ENCODE measurements at regions not wholly inside any gene's neighbourhood (a gene's known extent, or its start where the extent isn't known, plus 50 kb on each side); places are given as distances from the start of the nearest gene placed in this dataset.

DNA sequence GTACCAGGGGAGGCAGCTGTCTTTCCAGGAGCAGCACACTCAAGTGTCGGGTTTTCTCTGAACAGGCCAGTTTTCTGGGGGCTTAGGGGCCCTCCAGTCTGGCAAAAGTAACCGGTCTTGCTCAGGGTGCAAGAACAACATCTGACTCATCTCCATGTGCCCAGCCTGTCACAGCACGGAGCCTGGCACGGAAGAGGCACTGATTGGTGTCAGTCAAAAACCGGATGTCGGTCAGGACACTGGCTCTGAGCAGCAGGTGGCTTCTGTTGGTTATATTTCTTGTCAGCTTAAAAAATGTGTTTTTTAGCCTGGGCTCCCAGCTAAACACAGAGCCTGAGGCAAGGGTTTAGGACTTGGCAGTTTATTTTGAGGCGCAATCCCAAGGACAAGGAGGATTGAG, 139.9 kb downstream of the FBLN2 start:
- DNase-seq (ENCODE audit: low spot score), result no peak

DNA sequence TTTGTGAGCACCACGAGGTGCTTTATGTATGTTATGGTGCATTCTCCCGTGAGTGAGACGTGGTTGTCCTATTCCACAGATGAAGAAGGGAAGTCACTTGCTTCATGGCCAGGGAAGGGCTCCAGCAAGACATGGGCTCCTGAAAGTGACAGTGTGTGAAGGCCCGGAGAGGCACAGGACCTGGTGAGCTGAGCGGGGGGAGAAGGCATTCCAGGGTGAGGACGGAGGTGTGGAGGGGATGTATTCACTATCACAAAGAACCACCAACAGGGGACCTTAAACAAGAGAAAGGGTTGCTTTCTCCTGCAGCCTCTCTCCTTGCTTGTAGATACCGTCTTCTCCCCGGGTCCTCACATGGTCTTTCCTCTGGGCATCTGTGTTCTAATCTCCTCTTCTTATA, 139.1 kb downstream of the FBLN2 start:
- no peak for DNase-seq (ENCODE audit: low spot score)

Measured in HuH-7 (cell line).